NK-92 treated with Interleukin-12 subunit alpha and Interleukin-12 subunit beta, amount 100 ng/mL, for 24 hours (cell line): ENCODE measurements at regions not wholly inside any gene's neighbourhood (a gene's known extent, or its start where the extent isn't known, plus 50 kb on each side); places are given as distances from the start of the nearest gene placed in this dataset.

ENCODE experiments used
- DNase-seq: peaks from one replicate; lab custom pipeline; 2025; lab: John Stamatoyannopoulos, UW

GRCh38 chr12:124457287-124458219 lies 109.9 kb downstream of the NCOR2 start:
- no peak for DNase-seq

GRCh38 chr12:124456652-124457152 lies 110.7 kb downstream of the NCOR2 start:
- no peak for DNase-seq

GRCh38 chr12:124456133-124456651 lies 111.2 kb downstream of the NCOR2 start:
- no peak for DNase-seq

GRCh38 chr12:124455336-124455735 lies 112.1 kb downstream of the NCOR2 start:
- no peak for DNase-seq

GRCh38 chr12:124454735-124455134 lies 112.7 kb downstream of the NCOR2 start:
- DNase-seq = no peak

GRCh38 chr12:124454352-124454725 lies 113.1 kb downstream of the NCOR2 start:
- DNase-seq = no peak

- peak; percentile 87 for DNase-seq
These were observed 113.7 kb downstream of the NCOR2 start for GRCh38 chr12:124453419-124454351.

- DNase-seq = no peak
These were observed 114.7 kb downstream of the NCOR2 start for GRCh38 chr12:124452576-124453331.

- no peak for DNase-seq
These were observed 115.7 kb downstream of the NCOR2 start for GRCh38 chr12:124451637-124452243.

- peak; percentile 66 for DNase-seq
These were observed 116.4 kb downstream of the NCOR2 start for GRCh38 chr12:124451016-124451415.

- DNase-seq = no peak
These were observed 117.0 kb downstream of the NCOR2 start for GRCh38 chr12:124450376-124450750.

GRCh38 chr12:124449623-124450375 lies 117.6 kb downstream of the NCOR2 start:
- no peak for DNase-seq

GRCh38 chr12:124448955-124449622 lies 118.3 kb downstream of the NCOR2 start:
- DNase-seq = no peak

GRCh38 chr12:124448241-124448954 lies 119.0 kb downstream of the NCOR2 start:
- no peak for DNase-seq

- DNase-seq = no peak
These were observed 121.0 kb downstream of the NCOR2 start for GRCh38 chr12:124446364-124446763.

GRCh38 chr12:124445826-124446225 lies 121.6 kb downstream of the NCOR2 start:
- DNase-seq = no peak

GRCh38 chr12:124445121-124445718 lies 122.2 kb downstream of the NCOR2 start:
- no peak for DNase-seq

GRCh38 chr12:124443931-124444712 lies 123.3 kb downstream of the NCOR2 start:
- no peak for DNase-seq
